Left ventricle myocardium inferior (tissue), 1 donor: ENCODE measurements at regions not wholly inside any gene's neighbourhood (a gene's known extent, or its start where the extent isn't known, plus 50 kb on each side); places are given as distances from the start of the nearest gene placed in this dataset.

Experiments
- DNase-seq: peaks from one replicate; pipeline ENCODE4 v3.0.0-alpha.2; 2020
- H3K27ac ChIP-seq: fragments of 200-600 bp; replicated peaks from 2 replicates; pipeline ENCODE4 v1.8.0; 2021
- H3K27me3 ChIP-seq: fragments of 200-600 bp; 2 replicates; pipeline ENCODE4 v1.8.0; 2021; ENCODE audit warnings: low read depth
- H3K36me3 ChIP-seq: fragments of 200-600 bp; 2 replicates; pipeline ENCODE4 v1.8.0; 2021
- H3K4me1 ChIP-seq: fragments of 200-600 bp; 2 replicates; pipeline ENCODE4 v1.8.0; 2021
- H3K4me3 ChIP-seq: fragments of 200-600 bp; 2 replicates; pipeline ENCODE4 v1.8.0; 2021; ENCODE audit warnings: mild to moderate bottlenecking, moderate library complexity
- H3K9me3 ChIP-seq: fragments of 200-600 bp; replicated peaks from 2 replicates; pipeline ENCODE4 v1.8.0; 2021
- CTCF ChIP-seq: fragments of 200-600 bp; IDR thresholded peaks from 2 replicates; pipeline ENCODE4 v1.8.0; 2021; ENCODE audit warnings: antibody characterized with exemption, mild to moderate bottlenecking, borderline replicate concordance
- intact Hi-C: fragments of 100-400 bp; cut with micrococcal nuclease; formaldehyde crosslinking; loops from one replicate; pipeline ENCODE4 v1.11.0; 2022
- donor health status: DM: no; HTN: yes; CAD: no; lungs with severe emphysema.

GRCh38 chr17:74089380-74089779 lies 114.1 kb upstream of the RPL38 start:
- DNase-seq: no peak
- intact Hi-C loops: no loop called here
- H3K4me3 ChIP-seq: no peak overlapping the region
- TF ChIP-seq CTCF: no peak
- H3K4me1 ChIP-seq: no peaks in the 10 kb centered on the region
- no peak overlapping the region for H3K27ac ChIP-seq
- peaks cover 44% of the 10 kb centered on the region for H3K9me3 ChIP-seq
- H3K36me3 ChIP-seq: no peaks in the 10 kb centered on the region
- peaks cover 96% of the 10 kb centered on the region for H3K27me3 ChIP-seq

- H3K36me3 ChIP-seq: no peaks in the 10 kb centered on the region
- peaks cover 44% of the 10 kb centered on the region for H3K9me3 ChIP-seq
- intact Hi-C loops: no loop called here
- no peak for DNase-seq
- TF ChIP-seq CTCF: peak; percentile 37
- H3K27me3 ChIP-seq: peaks cover 93% of the 10 kb centered on the region
- no peaks in the 10 kb centered on the region for H3K4me1 ChIP-seq
- H3K27ac ChIP-seq: no peak overlapping the region
- H3K4me3 ChIP-seq: no peak overlapping the region
These were observed 113.5 kb upstream of the RPL38 start for GRCh38 chr17:74089869-74090464.

- no peak for TF ChIP-seq CTCF
- H3K27ac ChIP-seq: no peak overlapping the region
- no peak overlapping the region for H3K4me3 ChIP-seq
- no peak for DNase-seq
- H3K9me3 ChIP-seq: peaks cover 38% of the 10 kb centered on the region
- intact Hi-C loops: no loop called here
- peaks cover 80% of the 10 kb centered on the region for H3K27me3 ChIP-seq
- H3K36me3 ChIP-seq: no peaks in the 10 kb centered on the region
- no peaks in the 10 kb centered on the region for H3K4me1 ChIP-seq
These were observed 108.8 kb upstream of the RPL38 start for GRCh38 chr17:74094651-74095050.

- H3K9me3 ChIP-seq: peaks cover 23% of the 10 kb centered on the region
- no peak for DNase-seq
- peaks cover 80% of the 10 kb centered on the region for H3K27me3 ChIP-seq
- intact Hi-C loops: no loop called here
- H3K4me1 ChIP-seq: no peaks in the 10 kb centered on the region
- H3K36me3 ChIP-seq: no peaks in the 10 kb centered on the region
- no peak for TF ChIP-seq CTCF
- no peak overlapping the region for H3K4me3 ChIP-seq
- no peak overlapping the region for H3K27ac ChIP-seq
These were observed 107.0 kb upstream of the RPL38 start for GRCh38 chr17:74096456-74096855.

- no peaks in the 10 kb centered on the region for H3K36me3 ChIP-seq
- H3K4me1 ChIP-seq: no peaks in the 10 kb centered on the region
- H3K9me3 ChIP-seq: peaks cover 17% of the 10 kb centered on the region
- peaks cover 80% of the 10 kb centered on the region for H3K27me3 ChIP-seq
- no peak overlapping the region for H3K27ac ChIP-seq
- TF ChIP-seq CTCF: no peak
- DNase-seq: no peak
- H3K4me3 ChIP-seq: no peak overlapping the region
- intact Hi-C loops: no loop called here
These were observed 105.9 kb upstream of the RPL38 start for GRCh38 chr17:74097450-74098135.
